RWPE2 (cell line): ENCODE measurements at regions not wholly inside any gene's neighbourhood (a gene's known extent, or its start where the extent isn't known, plus 50 kb on each side); places are given as distances from the start of the nearest gene placed in this dataset.

Experiments used
- ATAC-seq: fragments of 200-7000 bp; cut with Tn5 transposase; 3 replicates; pipeline ENCODE4 v1.9.1; 2021; ENCODE audit warnings: low read depth
- DNase-seq: peaks from one replicate; pipeline ENCODE4 v3.0.0-alpha.2; 2020; ENCODE audit warnings: low spot score
- H3K27ac ChIP-seq: fragments of 450-650 bp; 2 replicates; pipeline ENCODE4 v1.5.1; 2017; ENCODE audit warnings: mild to moderate bottlenecking; ENCODE audit not compliant: poor library complexity, severe bottlenecking
- H3K27me3 ChIP-seq: fragments of 250-450 bp; sonication (Bioruptor Pico); 2 replicates; pipeline ENCODE4 v1.5.1; 2021; ENCODE audit warnings: mild to moderate bottlenecking, moderate library complexity; ENCODE audit not compliant: insufficient read depth, poor library complexity, severe bottlenecking
- H3K36me3 ChIP-seq: fragments of 250-450 bp; sonication (Bioruptor Pico); 2 replicates; pipeline ENCODE4 v1.5.1; 2020; ENCODE audit warnings: low read depth, mild to moderate bottlenecking, moderate library complexity
- H3K4me1 ChIP-seq: fragments of 250-450 bp; sonication (Bioruptor Pico); 2 replicates; pipeline ENCODE4 v1.5.1; 2021; ENCODE audit warnings: mild to moderate bottlenecking, moderate library complexity; ENCODE audit not compliant: insufficient read depth, poor library complexity, severe bottlenecking
- H3K4me3 ChIP-seq: fragments of 250-450 bp; sonication (Bioruptor Pico); 2 replicates; pipeline ENCODE4 v1.5.1; 2021; ENCODE audit warnings: mild to moderate bottlenecking, moderate library complexity; ENCODE audit not compliant: severe bottlenecking
- H3K9me3 ChIP-seq: fragments of 250-450 bp; sonication (Bioruptor Pico); 2 replicates; pipeline ENCODE4 v1.5.1; 2021; ENCODE audit warnings: mild to moderate bottlenecking, moderate library complexity; ENCODE audit not compliant: severe bottlenecking
- CTCF ChIP-seq: fragments of 450-650 bp; IDR thresholded peaks from one replicate; pipeline ENCODE4 v1.5.1; 2017; ENCODE audit warnings: mild to moderate bottlenecking, moderate library complexity; ENCODE audit not compliant: poor library complexity, severe bottlenecking

GRCh38 chr10:118522791-118523498 lies 72.5 kb downstream of the PRLHR start:
- Histone ChIP-seq H3K4me3 (no peak overlapping the region), H3K27ac (peak overlapping the region; percentile 99), H3K4me1 (peaks cover 19% of the 10 kb centered on the region), H3K9me3 (no peaks in the 10 kb centered on the region), H3K27me3 (no peaks in the 10 kb centered on the region), H3K36me3 (no peaks in the 10 kb centered on the region)
- peak; percentile 80 for DNase-seq
- peak; percentile 94 for ATAC-seq
- TF ChIP-seq CTCF = no peak

- TF ChIP-seq CTCF = no peak
- Histone ChIP-seq H3K27me3 (no peaks in the 10 kb centered on the region), H3K36me3 (no peaks in the 10 kb centered on the region), H3K9me3 (no peaks in the 10 kb centered on the region), H3K4me1 (peaks cover 19% of the 10 kb centered on the region), H3K4me3 (no peak overlapping the region), H3K27ac (peak overlapping the region; percentile 99)
- DNase-seq = no peak
- no peak for ATAC-seq
Measured at GRCh38 chr10:118521415-118522117, 73.9 kb downstream of the PRLHR start.

DNA sequence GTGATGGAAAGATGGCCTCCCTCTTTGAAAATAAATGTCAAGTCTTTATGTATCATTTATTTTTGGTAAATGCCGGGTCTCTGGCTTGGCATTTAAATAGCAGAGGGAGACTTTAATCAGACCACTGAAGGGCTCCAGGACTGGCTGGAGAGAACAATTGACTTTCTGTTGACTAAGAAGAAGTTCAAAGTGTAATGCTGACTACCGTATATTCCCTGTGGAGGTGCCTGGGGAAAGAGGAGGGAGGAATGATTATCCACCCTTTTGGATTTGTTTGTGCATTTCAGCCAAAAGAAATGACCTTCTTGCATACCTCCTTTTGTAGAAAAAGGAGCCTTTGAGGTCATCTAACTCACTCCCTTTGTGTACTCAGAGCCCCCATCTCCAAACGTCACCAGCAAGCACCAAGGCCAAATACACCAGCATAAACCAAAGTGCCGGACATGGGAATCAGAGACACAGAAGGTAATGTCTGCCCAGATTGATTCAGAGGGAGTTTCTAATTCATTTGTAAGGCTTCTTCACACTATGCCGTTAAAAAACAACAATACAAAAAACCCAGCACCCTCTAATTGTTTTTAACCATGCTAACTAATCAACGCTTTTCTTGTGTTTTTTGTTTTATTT lies 75.2 kb downstream of the PRLHR start:
- H3K4me3 ChIP-seq = no peak overlapping the region
- peaks cover 19% of the 10 kb centered on the region for H3K4me1 ChIP-seq
- ATAC-seq (no peak), DNase-seq (no peak)
- H3K36me3 ChIP-seq = no peaks in the 10 kb centered on the region
- no peak overlapping the region for H3K27ac ChIP-seq
- no peak for TF ChIP-seq CTCF
- no peaks in the 10 kb centered on the region for H3K27me3 ChIP-seq
- no peaks in the 10 kb centered on the region for H3K9me3 ChIP-seq

GRCh38 chr10:118518095-118518494 lies 77.4 kb downstream of the PRLHR start:
- H3K4me1 ChIP-seq = peaks cover 8% of the 10 kb centered on the region
- no peaks in the 10 kb centered on the region for H3K27me3 ChIP-seq
- H3K9me3 ChIP-seq = no peaks in the 10 kb centered on the region
- no peaks in the 10 kb centered on the region for H3K36me3 ChIP-seq
- no peak overlapping the region for H3K27ac ChIP-seq
- DNase-seq (no peak), ATAC-seq (no peak)
- TF ChIP-seq CTCF = no peak
- H3K4me3 ChIP-seq = no peak overlapping the region
